ENCODE measurements at regions not wholly inside any gene's neighbourhood (a gene's known extent, or its start where the extent isn't known, plus 50 kb on each side); places are given as distances from the start of the nearest gene placed in this dataset.

- no peak overlapping the region for H3K9ac ChIP-seq (ENCODE audit: low read length)
- no peaks in the 10 kb centered on the region for H3K79me2 ChIP-seq (replicated peaks; ENCODE audit: insufficient read depth, low read length)
- no peaks in the 10 kb centered on the region for H3K9me3 ChIP-seq (ENCODE audit: low read length)
- no peak overlapping the region for H3K4me2 ChIP-seq (ENCODE audit: low read length)
- no peak overlapping the region for H2AFZ ChIP-seq (ENCODE audit: low read depth, low read length)
- no peaks in the 10 kb centered on the region for H3F3A ChIP-seq (ENCODE audit: insufficient read depth, low read length, poor library complexity, severe bottlenecking)
- no peaks in the 10 kb centered on the region for H3K36me3 ChIP-seq (ENCODE audit: insufficient read depth, low read length)
- no peak overlapping the region for H3K4me3 ChIP-seq (ENCODE audit: low read length)
- H3K27me3 ChIP-seq (ENCODE audit: insufficient read depth, low read depth, low read length): no peaks in the 10 kb centered on the region
- no peak for TF ChIP-seq SMC3 (conservative IDR thresholded peaks at IDR 0.05; ENCODE audit: poor library complexity)
- no peak for TF ChIP-seq EP300 (conservative IDR thresholded peaks at IDR 0.05; ENCODE audit: poor library complexity, severe bottlenecking)
- TF ChIP-seq EZH2 (IDR thresholded peaks at IDR 0.05; ENCODE audit: borderline replicate concordance, insufficient read depth, low read length, poor library complexity, severe bottlenecking): no peak
- no peak for TF ChIP-seq REST (IDR thresholded peaks at IDR 0.05; ENCODE audit: borderline replicate concordance)
- no peak overlapping the region for H3K27ac ChIP-seq (ENCODE audit: low read length)
- H3K9me2 ChIP-seq (ENCODE audit: insufficient read depth, low read length): no peaks in the 10 kb centered on the region
- no peaks in the 10 kb centered on the region for H4K20me1 ChIP-seq (ENCODE audit: insufficient read depth)
Measured at GRCh38 chr1:234875328-234875952, 253.2 kb downstream of the TOMM20 start.

GRCh38 chr1:234874291-234875288, 254.0 kb downstream of the TOMM20 start:
- H3K4me2 ChIP-seq (ENCODE audit: low read length): no peak overlapping the region
- H3K79me2 ChIP-seq (replicated peaks; ENCODE audit: insufficient read depth, low read length): no peaks in the 10 kb centered on the region
- no peak overlapping the region for H3K27ac ChIP-seq (ENCODE audit: low read length)
- H3K9me2 ChIP-seq (ENCODE audit: insufficient read depth, low read length): no peaks in the 10 kb centered on the region
- H3K4me3 ChIP-seq (ENCODE audit: low read length): no peak overlapping the region
- H4K20me1 ChIP-seq (ENCODE audit: insufficient read depth): no peaks in the 10 kb centered on the region
- H3K9ac ChIP-seq (ENCODE audit: low read length): no peak overlapping the region
- no peaks in the 10 kb centered on the region for H3K27me3 ChIP-seq (ENCODE audit: insufficient read depth, low read depth, low read length)
- no peaks in the 10 kb centered on the region for H3K9me3 ChIP-seq (ENCODE audit: low read length)
- H3F3A ChIP-seq (ENCODE audit: insufficient read depth, low read length, poor library complexity, severe bottlenecking): no peaks in the 10 kb centered on the region
- H3K36me3 ChIP-seq (ENCODE audit: insufficient read depth, low read length): no peaks in the 10 kb centered on the region
- TF ChIP-seq REST (IDR thresholded peaks at IDR 0.05; ENCODE audit: borderline replicate concordance) (no peak), MXI1 (conservative IDR thresholded peaks at IDR 0.05; ENCODE audit: poor library complexity, severe bottlenecking) (no peak), RAD21 (conservative IDR thresholded peaks at IDR 0.05) (no peak), EZH2 (IDR thresholded peaks at IDR 0.05; ENCODE audit: borderline replicate concordance, insufficient read depth, low read length, poor library complexity, severe bottlenecking) (no peak), TAF1 (IDR thresholded peaks at IDR 0.05; ENCODE audit: low read depth) (no peak), POLR2AphosphoS5 (IDR thresholded peaks at IDR 0.05) (no peak), SMC3 (conservative IDR thresholded peaks at IDR 0.05; ENCODE audit: poor library complexity) (no peak)
- no peak overlapping the region for H2AFZ ChIP-seq (ENCODE audit: low read depth, low read length)

Data from neural cell (in vitro differentiated cells).